Astrocyte (in vitro differentiated cells and primary cell): ENCODE measurements at regions not wholly inside any gene's neighbourhood (a gene's known extent, or its start where the extent isn't known, plus 50 kb on each side); places are given as distances from the start of the nearest gene placed in this dataset.

Experiments
- DNase-seq: peaks from one replicate; pipeline ENCODE4 v3.0.0-alpha.2; 2010; ENCODE audit warnings: low read depth
- FAIRE-seq: peaks from 2 replicates; lab custom pipeline; 2011; peaks lifted over from hg19 to GRCh38; lab: Jason Lieb, UNC
- H2AFZ ChIP-seq: 2 replicates; pipeline ENCODE4 v1.6.0; 2012; ENCODE audit warnings: low read depth, low read length, inconsistent platforms
- H3K27ac ChIP-seq: 2 replicates; pipeline ENCODE4 v1.5.1; 2011; ENCODE audit warnings: low read depth, low read length, inconsistent platforms
- H3K27me3 ChIP-seq: 2 replicates; pipeline ENCODE4 v1.6.0; 2011; ENCODE audit warnings: low read length, inconsistent platforms; ENCODE audit not compliant: insufficient read depth
- H3K36me3 ChIP-seq: 2 replicates; pipeline ENCODE4 v1.5.1; 2011; ENCODE audit warnings: low read length, inconsistent platforms; ENCODE audit not compliant: insufficient read depth
- H3K4me1 ChIP-seq: 2 replicates; pipeline ENCODE4 v1.5.1; 2011; ENCODE audit warnings: low read length, inconsistent platforms; ENCODE audit not compliant: insufficient read depth
- H3K4me2 ChIP-seq: 2 replicates; pipeline ENCODE4 v1.6.0; 2012; ENCODE audit warnings: low read length, inconsistent platforms
- H3K4me3 ChIP-seq: 2 replicates; pipeline ENCODE4 v1.5.1; 2011; ENCODE audit warnings: low read depth, mild to moderate bottlenecking, low read length, inconsistent platforms; ENCODE audit not compliant: insufficient read depth
- H3K79me2 ChIP-seq: 2 replicates; pipeline ENCODE4 v1.6.0; 2012; ENCODE audit warnings: mild to moderate bottlenecking, low read length, inconsistent platforms; ENCODE audit not compliant: insufficient read depth
- H3K9ac ChIP-seq: 2 replicates; pipeline ENCODE4 v1.6.0; 2012; ENCODE audit warnings: mild to moderate bottlenecking, low read length, inconsistent platforms
- H3K9me3 ChIP-seq: 2 replicates; pipeline ENCODE4 v1.5.1; 2012; ENCODE audit warnings: low read depth, mild to moderate bottlenecking, low read length, inconsistent platforms; ENCODE audit not compliant: insufficient read depth
- H4K20me1 ChIP-seq: 2 replicates; pipeline ENCODE4 v1.6.0; 2012; ENCODE audit warnings: low read length, inconsistent platforms; ENCODE audit not compliant: insufficient read depth
- H3K27ac Mint-ChIP-seq: one replicate; pipeline ENCODE4 v1.8.0; 2021; ENCODE audit warnings: mild to moderate bottlenecking, mixed read lengths; ENCODE audit not compliant: unreplicated experiment
- H3K27me3 Mint-ChIP-seq: one replicate; pipeline ENCODE4 v1.8.0; 2021; ENCODE audit warnings: low read depth, mixed read lengths; ENCODE audit not compliant: unreplicated experiment
- H3K36me3 Mint-ChIP-seq: one replicate; pipeline ENCODE4 v1.8.0; 2021; ENCODE audit warnings: low read depth, mixed read lengths; ENCODE audit not compliant: unreplicated experiment
- H3K4me1 Mint-ChIP-seq: one replicate; pipeline ENCODE4 v1.8.0; 2021; ENCODE audit warnings: low read depth, mixed read lengths; ENCODE audit not compliant: unreplicated experiment
- H3K4me3 Mint-ChIP-seq: one replicate; pipeline ENCODE4 v1.8.0; 2021; ENCODE audit warnings: mild to moderate bottlenecking, moderate library complexity, mixed read lengths; ENCODE audit not compliant: unreplicated experiment
- H3K9me3 Mint-ChIP-seq: one replicate; pipeline ENCODE4 v1.8.0; 2021; ENCODE audit warnings: mild to moderate bottlenecking, mixed read lengths; ENCODE audit not compliant: unreplicated experiment
- EZH2 ChIP-seq: IDR thresholded peaks from 2 replicates; pipeline ENCODE4 v1.6.1; 2012; ENCODE audit warnings: mild to moderate bottlenecking, low read length, inconsistent platforms; ENCODE audit not compliant: insufficient read depth
- TF ChIP-seq, protein P1 (sequence below): IDR thresholded peaks from 2 replicates; pipeline ENCODE4 v1.5.1; 2011; ENCODE audit warnings: low read depth, mild to moderate bottlenecking, inconsistent platforms, low read length, moderate library complexity; ENCODE audit not compliant: insufficient read depth

DNA sequence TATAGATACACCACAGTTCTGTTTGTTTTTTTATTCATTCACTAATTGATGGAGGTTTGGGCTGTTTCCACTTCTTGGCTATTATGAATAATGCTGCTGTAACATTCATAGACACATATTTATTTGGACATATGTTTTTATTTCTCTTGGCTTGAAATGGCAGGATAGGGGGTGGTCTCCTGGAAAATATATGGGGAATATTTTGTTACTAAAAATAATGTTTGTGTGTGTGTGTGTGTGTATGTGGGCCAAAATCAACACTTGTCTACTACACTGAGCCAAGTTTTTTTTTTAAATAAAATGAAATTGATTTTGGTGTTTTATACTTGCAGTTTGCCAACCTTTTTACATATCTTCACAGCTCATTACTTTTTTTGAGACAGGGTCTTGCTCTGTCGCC is 264.4 kb upstream of the SULF2 start:
- no peak overlapping the region for H3K27ac Mint-ChIP-seq
- H3K9me3 Mint-ChIP-seq = peaks cover 10% of the 10 kb centered on the region
- Histone ChIP-seq H2AFZ (no peak overlapping the region), H4K20me1 (peaks cover 3% of the 10 kb centered on the region), H3K9me3 (no peaks in the 10 kb centered on the region), H3K27ac (no peak overlapping the region), H3K4me1 (peaks cover 5% of the 10 kb centered on the region), H3K79me2 (no peaks in the 10 kb centered on the region), H3K36me3 (no peaks in the 10 kb centered on the region), H3K27me3 (no peaks in the 10 kb centered on the region), H3K9ac (no peak overlapping the region), H3K4me2 (no peak overlapping the region), H3K4me3 (no peak overlapping the region)
- peaks cover 22% of the 10 kb centered on the region for H3K27me3 Mint-ChIP-seq
- FAIRE-seq (no peak), DNase-seq (no peak)
- no peak overlapping the region for H3K4me3 Mint-ChIP-seq
- no peaks in the 10 kb centered on the region for H3K4me1 Mint-ChIP-seq
- H3K36me3 Mint-ChIP-seq = no peaks in the 10 kb centered on the region
- TF ChIP-seq EZH2 = no peak
- TF ChIP-seq, protein P1, sequence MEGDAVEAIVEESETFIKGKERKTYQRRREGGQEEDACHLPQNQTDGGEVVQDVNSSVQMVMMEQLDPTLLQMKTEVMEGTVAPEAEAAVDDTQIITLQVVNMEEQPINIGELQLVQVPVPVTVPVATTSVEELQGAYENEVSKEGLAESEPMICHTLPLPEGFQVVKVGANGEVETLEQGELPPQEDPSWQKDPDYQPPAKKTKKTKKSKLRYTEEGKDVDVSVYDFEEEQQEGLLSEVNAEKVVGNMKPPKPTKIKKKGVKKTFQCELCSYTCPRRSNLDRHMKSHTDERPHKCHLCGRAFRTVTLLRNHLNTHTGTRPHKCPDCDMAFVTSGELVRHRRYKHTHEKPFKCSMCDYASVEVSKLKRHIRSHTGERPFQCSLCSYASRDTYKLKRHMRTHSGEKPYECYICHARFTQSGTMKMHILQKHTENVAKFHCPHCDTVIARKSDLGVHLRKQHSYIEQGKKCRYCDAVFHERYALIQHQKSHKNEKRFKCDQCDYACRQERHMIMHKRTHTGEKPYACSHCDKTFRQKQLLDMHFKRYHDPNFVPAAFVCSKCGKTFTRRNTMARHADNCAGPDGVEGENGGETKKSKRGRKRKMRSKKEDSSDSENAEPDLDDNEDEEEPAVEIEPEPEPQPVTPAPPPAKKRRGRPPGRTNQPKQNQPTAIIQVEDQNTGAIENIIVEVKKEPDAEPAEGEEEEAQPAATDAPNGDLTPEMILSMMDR = no peak

DNA sequence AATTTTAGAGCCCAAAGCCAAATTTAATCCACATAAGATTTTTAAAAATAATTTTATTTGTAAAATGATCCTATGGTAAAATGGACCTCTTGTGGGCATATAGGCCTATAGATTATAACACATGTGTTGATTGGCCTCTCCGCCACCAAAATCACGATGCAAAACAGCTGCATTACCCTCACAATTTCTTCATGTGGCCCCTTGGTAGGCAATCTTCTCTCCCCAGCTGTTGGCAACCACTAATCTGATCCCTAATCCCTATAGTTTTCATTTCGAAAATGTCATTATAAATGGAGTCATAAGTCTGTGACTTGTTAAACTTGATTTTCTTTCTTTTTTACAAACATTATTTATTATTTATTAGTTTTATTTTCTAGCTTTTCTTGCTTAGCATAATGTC is 263.9 kb upstream of the SULF2 start:
- Mint-ChIP-seq H3K4me3 (no peak overlapping the region), H3K27me3 (peaks cover 22% of the 10 kb centered on the region), H3K36me3 (no peaks in the 10 kb centered on the region), H3K4me1 (no peaks in the 10 kb centered on the region), H3K9me3 (peaks cover 10% of the 10 kb centered on the region), H3K27ac (no peak overlapping the region)
- H2AFZ ChIP-seq = no peak overlapping the region
- H3K27me3 ChIP-seq = no peaks in the 10 kb centered on the region
- no peak overlapping the region for H3K27ac ChIP-seq
- H4K20me1 ChIP-seq = peaks cover 3% of the 10 kb centered on the region
- TF ChIP-seq, protein P1 = no peak
- no peak for TF ChIP-seq EZH2
- no peak overlapping the region for H3K4me3 ChIP-seq
- H3K36me3 ChIP-seq = no peaks in the 10 kb centered on the region
- H3K9me3 ChIP-seq = no peaks in the 10 kb centered on the region
- H3K4me1 ChIP-seq = peaks cover 5% of the 10 kb centered on the region
- no peak overlapping the region for H3K9ac ChIP-seq
- DNase-seq (no peak), FAIRE-seq (no peak)
- no peak overlapping the region for H3K4me2 ChIP-seq
- H3K79me2 ChIP-seq = no peaks in the 10 kb centered on the region

DNA sequence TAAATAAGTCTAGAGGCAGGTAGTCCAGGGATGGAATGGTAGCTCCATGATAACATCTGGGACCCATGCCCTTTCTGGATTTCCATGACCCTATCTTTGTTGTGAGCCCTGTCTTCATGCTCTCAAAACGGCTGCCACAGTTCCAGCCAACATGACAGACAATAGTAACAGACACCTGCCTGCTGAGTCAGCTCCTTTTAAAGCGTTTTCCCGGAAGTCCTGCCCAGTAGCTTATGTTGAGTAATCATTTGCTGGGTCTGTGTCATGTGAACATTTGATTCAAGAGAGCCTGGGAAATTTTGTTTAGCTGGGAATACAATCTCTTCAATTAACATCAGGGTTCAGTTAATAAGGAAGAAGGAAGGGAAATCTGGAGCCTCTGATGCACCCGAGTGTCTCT is 262.2 kb upstream of the SULF2 start:
- Histone ChIP-seq H3K79me2 (no peaks in the 10 kb centered on the region), H3K9ac (no peak overlapping the region), H2AFZ (no peak overlapping the region), H3K4me3 (no peak overlapping the region), H3K27ac (no peak overlapping the region), H3K36me3 (no peaks in the 10 kb centered on the region), H3K9me3 (no peaks in the 10 kb centered on the region), H4K20me1 (peaks cover 3% of the 10 kb centered on the region), H3K4me1 (peaks cover 5% of the 10 kb centered on the region), H3K4me2 (no peak overlapping the region), H3K27me3 (no peaks in the 10 kb centered on the region)
- no peak for DNase-seq
- Mint-ChIP-seq H3K4me3 (no peak overlapping the region), H3K9me3 (peaks cover 12% of the 10 kb centered on the region), H3K27me3 (peaks cover 33% of the 10 kb centered on the region), H3K36me3 (peaks cover 6% of the 10 kb centered on the region), H3K4me1 (no peaks in the 10 kb centered on the region), H3K27ac (no peak overlapping the region)
- no peak for FAIRE-seq
- TF ChIP-seq, protein P1 = no peak
